Naive thymus-derived CD8-positive, alpha-beta T cell (primary cell): ENCODE measurements at regions not wholly inside any gene's neighbourhood (a gene's known extent, or its start where the extent isn't known, plus 50 kb on each side); places are given as distances from the start of the nearest gene placed in this dataset.

Source experiments
- ATAC-seq, 2 donors: fragments of 150-1000 bp; cut with Tn5 transposase in 1 of 2; sonication (Bioruptor Pico), chemical (Tn5 transposase) in 1 of 2; 1 replicate in 1 of 2; 2 replicates in 1 of 2; pipeline ENCODE4 v1.10.0; 2021; ENCODE audit warnings: mild to moderate bottlenecking in 2 of 2, moderate library complexity in 2 of 2
- POLR2A ChIA-PET: fragments of 350-600 bp; sonication (Branson Sonifier 250); formaldehyde crosslinking; loops from one replicate; lab custom pipeline; 2021; ENCODE audit warnings: antibody characterized with exemption; lab: Charles Lee
- DNase-seq, 10 donors: peaks; one replicate each; pipeline versions ENCODE4 v3.0.0 to v3.0.0-alpha.2; 2020 to 2022
- H3K27ac Mint-ChIP-seq, 10 donors: one replicate each; pipeline ENCODE4 v1.8.0; 2020 to 2022; ENCODE audit warnings: mild to moderate bottlenecking in 10 of 10, mixed read lengths in 10 of 10, moderate library complexity in 4 of 10, inconsistent platforms in 1 of 10
- H3K27me3 Mint-ChIP-seq, 5 donors: one replicate each; pipeline ENCODE4 v1.8.0; 2021 to 2022; ENCODE audit warnings: mixed read lengths in 5 of 5
- H3K36me3 Mint-ChIP-seq, 3 donors: one replicate each; pipeline ENCODE4 v1.8.0; 2020 to 2022; ENCODE audit warnings: mixed read lengths in 3 of 3, mild to moderate bottlenecking in 2 of 3, inconsistent platforms in 1 of 3
- H3K4me1 Mint-ChIP-seq, 4 donors: one replicate each; pipeline ENCODE4 v1.8.0; 2021 to 2022; ENCODE audit warnings: mixed read lengths in 4 of 4
- H3K4me3 Mint-ChIP-seq, 10 donors: one replicate each; pipeline ENCODE4 v1.8.0; 2020 to 2022; ENCODE audit warnings: mild to moderate bottlenecking in 10 of 10, mixed read lengths in 10 of 10, moderate library complexity in 6 of 10, inconsistent platforms in 1 of 10
- H3K9me3 Mint-ChIP-seq, 9 donors: one replicate each; pipeline ENCODE4 v1.8.0; 2020 to 2022; ENCODE audit warnings: mixed read lengths in 9 of 9, mild to moderate bottlenecking in 3 of 9, inconsistent platforms in 1 of 9, moderate library complexity in 1 of 9

DNA sequence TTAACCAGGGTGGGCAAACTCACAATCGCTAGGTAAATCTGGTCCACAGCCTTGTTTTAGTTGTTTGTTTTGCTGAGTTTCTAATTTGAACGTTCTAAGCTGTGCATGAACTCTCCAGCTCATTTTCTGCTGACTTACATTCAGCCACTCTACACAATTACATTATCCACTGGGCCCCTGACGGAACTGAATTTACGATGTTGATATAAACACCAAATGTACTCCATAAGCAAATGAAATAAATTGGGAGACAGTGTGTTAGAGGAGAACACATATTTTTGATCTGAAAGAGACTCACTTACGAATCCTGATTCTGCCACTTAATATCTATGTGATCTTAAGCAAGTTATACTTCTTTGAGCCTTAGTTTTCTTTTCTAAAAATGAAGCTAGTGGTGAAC, 393.4 kb downstream of the ZNF608 start:
- DNase-seq (no peak), ATAC-seq (no peak)
- Mint-ChIP-seq H3K4me1 (peaks cover 0 to 6% (median 0%) of the 10 kb centered on the region in 4 donors), H3K27ac (no peak overlapping the region), H3K9me3 (peaks cover 0 to 21% (median 0%) of the 10 kb centered on the region in 9 donors), H3K27me3 (peaks cover 0 to 11% (median 6%) of the 10 kb centered on the region in 5 donors), H3K36me3 (no peaks in the 10 kb centered on the region), H3K4me3 (no peak overlapping the region)
- POLR2A ChIA-PET: no interaction called here

DNA sequence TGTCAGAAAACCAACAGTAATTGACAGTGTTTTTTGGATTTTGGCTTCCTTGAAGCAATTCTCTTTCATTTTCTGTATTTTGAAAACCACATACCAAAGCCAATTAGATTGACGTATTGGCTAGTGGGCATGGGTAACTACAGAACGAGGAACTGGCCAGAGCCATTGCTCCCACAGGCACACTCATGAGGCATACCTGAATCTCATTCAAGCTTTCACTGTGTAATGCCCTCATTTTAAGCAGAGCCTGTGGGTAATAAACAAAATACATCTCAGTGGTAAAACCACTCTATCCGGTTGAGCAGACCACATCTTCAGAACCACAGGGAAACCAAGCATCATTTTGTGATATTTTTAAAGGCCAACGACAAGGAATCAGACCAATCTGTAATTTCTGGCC, 394.1 kb downstream of the ZNF608 start:
- no peak overlapping the region for H3K4me3 Mint-ChIP-seq
- H3K36me3 Mint-ChIP-seq: no peaks in the 10 kb centered on the region
- peaks cover 0 to 6% (median 0%) of the 10 kb centered on the region in 4 donors for H3K4me1 Mint-ChIP-seq
- ATAC-seq: no peak
- POLR2A ChIA-PET: no interaction called here
- H3K27ac Mint-ChIP-seq: no peak overlapping the region
- no peak for DNase-seq
- H3K9me3 Mint-ChIP-seq: peaks cover 0 to 16% (median 0%) of the 10 kb centered on the region in 9 donors
- H3K27me3 Mint-ChIP-seq: peaks cover 0 to 10% (median 3%) of the 10 kb centered on the region in 5 donors

DNA sequence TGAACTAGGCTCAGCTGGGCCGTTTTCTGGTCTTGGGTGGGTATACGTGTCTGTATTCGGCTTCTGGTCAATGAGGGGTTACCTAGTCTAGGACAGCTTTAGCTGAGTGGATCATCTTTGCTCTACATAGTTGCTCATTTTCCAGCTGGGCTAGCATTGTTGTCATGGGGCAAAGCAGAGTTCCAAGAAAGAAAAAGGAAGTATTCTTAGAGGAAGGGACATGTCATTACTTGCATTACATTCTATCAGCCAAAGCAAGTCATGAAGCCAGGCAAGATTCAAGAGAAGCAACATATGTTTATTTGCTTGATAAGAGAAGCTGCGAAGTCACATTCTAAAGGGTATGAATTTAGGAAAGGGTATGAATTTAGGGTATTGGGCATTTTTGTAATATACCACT, 396.5 kb downstream of the ZNF608 start:
- H3K27me3 Mint-ChIP-seq: peaks cover 0 to 3% (median 0%) of the 10 kb centered on the region in 5 donors
- H3K36me3 Mint-ChIP-seq: no peaks in the 10 kb centered on the region
- no peak overlapping the region for H3K27ac Mint-ChIP-seq
- DNase-seq (no peak), ATAC-seq (no peak)
- H3K9me3 Mint-ChIP-seq: peaks cover 0 to 7% (median 0%) of the 10 kb centered on the region in 9 donors
- peaks cover 0 to 4% (median 0%) of the 10 kb centered on the region in 4 donors for H3K4me1 Mint-ChIP-seq
- no peak overlapping the region for H3K4me3 Mint-ChIP-seq
- POLR2A ChIA-PET: no interaction called here

- H3K9me3 Mint-ChIP-seq: peaks cover 0 to 2% (median 0%) of the 10 kb centered on the region in 9 donors
- H3K27ac Mint-ChIP-seq: no peak overlapping the region
- DNase-seq (no peak), ATAC-seq (no peak)
- POLR2A ChIA-PET: no interaction called here
- H3K36me3 Mint-ChIP-seq: no peaks in the 10 kb centered on the region
- H3K4me1 Mint-ChIP-seq: no peaks in the 10 kb centered on the region
- peaks cover 0 to 5% (median 0%) of the 10 kb centered on the region in 5 donors for H3K27me3 Mint-ChIP-seq
- H3K4me3 Mint-ChIP-seq: no peak overlapping the region
Observed at GRCh38 chr5:124343451-124343867, 403.0 kb downstream of the ZNF608 start.

- Mint-ChIP-seq H3K36me3 (no peaks in the 10 kb centered on the region), H3K4me3 (no peak overlapping the region), H3K4me1 (no peaks in the 10 kb centered on the region), H3K27ac (no peak overlapping the region), H3K9me3 (peaks cover 0 to 6% (median 0%) of the 10 kb centered on the region in 9 donors), H3K27me3 (peaks cover 0 to 10% (median 0%) of the 10 kb centered on the region in 5 donors)
- POLR2A ChIA-PET: no interaction called here
- ATAC-seq: no peak
- DNase-seq: no peak
Observed at GRCh38 chr5:124342986-124343385, 403.5 kb downstream of the ZNF608 start.

DNA sequence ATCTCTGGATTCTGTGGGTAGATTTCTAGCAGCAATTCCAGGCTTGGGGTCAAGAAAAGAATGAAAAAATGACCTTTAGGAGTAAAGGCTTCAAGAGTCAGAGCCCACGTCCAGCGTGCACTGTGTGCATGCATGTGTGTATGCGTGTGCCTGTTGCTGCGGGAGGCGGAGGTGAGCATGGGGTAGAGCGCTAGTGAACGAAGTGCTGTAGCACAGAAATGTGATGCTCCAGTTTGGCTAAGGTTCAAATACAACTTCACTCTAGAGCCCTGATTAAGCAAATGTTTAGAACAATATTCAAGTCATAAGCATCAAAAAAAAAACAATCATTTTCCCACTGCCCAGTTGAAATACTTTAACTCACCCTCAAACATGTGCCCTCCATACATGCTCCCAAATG, 403.9 kb downstream of the ZNF608 start:
- POLR2A ChIA-PET: no interaction called here

DNA sequence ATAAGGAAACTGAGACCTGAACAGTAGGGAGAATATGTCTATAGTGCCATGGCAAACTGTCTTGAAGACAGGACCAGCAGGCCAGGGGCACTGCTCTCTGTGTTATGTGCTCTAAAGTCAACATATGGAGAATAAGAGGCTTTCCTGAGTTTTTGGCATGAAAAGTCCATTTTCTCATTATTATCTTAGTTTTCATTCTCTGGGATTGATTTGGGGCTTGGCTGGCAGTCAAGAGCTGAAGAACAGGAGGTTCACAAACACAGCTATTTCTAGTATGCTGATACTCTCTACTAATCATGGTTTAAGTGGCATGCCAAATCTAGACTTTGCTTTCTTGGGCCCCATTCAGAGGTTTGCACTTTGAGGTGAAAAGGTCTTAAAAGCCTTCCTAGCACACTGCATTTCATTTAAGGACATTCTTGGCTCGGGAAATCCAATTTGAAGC, 404.4 kb downstream of the ZNF608 start:
- ATAC-seq (no peak), DNase-seq (no peak)
- Mint-ChIP-seq H3K36me3 (no peaks in the 10 kb centered on the region), H3K4me1 (no peaks in the 10 kb centered on the region), H3K27ac (no peak overlapping the region), H3K27me3 (peaks cover 0 to 12% (median 0%) of the 10 kb centered on the region in 5 donors), H3K4me3 (no peak overlapping the region), H3K9me3 (peaks cover 0 to 11% (median 0%) of the 10 kb centered on the region in 9 donors)
- POLR2A ChIA-PET: no interaction called here

More for the DNA sequence above, 403.9 kb downstream of the ZNF608 start:
- no peaks in the 10 kb centered on the region for H3K36me3 Mint-ChIP-seq
- H3K27ac Mint-ChIP-seq: no peak overlapping the region
- DNase-seq (no peak), ATAC-seq (no peak)
- peaks cover 0 to 6% (median 0%) of the 10 kb centered on the region in 9 donors for H3K9me3 Mint-ChIP-seq
- no peaks in the 10 kb centered on the region for H3K4me1 Mint-ChIP-seq
- H3K4me3 Mint-ChIP-seq: no peak overlapping the region
- peaks cover 0 to 12% (median 0%) of the 10 kb centered on the region in 5 donors for H3K27me3 Mint-ChIP-seq

- no peak for ATAC-seq
- Mint-ChIP-seq H3K27me3 (peaks cover 0 to 12% (median 0%) of the 10 kb centered on the region in 5 donors), H3K36me3 (no peaks in the 10 kb centered on the region), H3K27ac (no peak overlapping the region), H3K4me3 (no peak overlapping the region), H3K4me1 (no peaks in the 10 kb centered on the region), H3K9me3 (peaks cover 0 to 11% (median 0%) of the 10 kb centered on the region in 9 donors)
- no peak for DNase-seq
- POLR2A ChIA-PET: interaction anchor here (0.6 kb wide), 1 partner anchor 741 kb away, joined by 3 read pairs; no protein-coding TSS in a partner anchor
Observed at GRCh38 chr5:124341066-124341858, 405.2 kb downstream of the ZNF608 start.

GRCh38 chr5:124337996-124338395, 408.4 kb downstream of the ZNF608 start:
- Mint-ChIP-seq H3K27ac (no peak overlapping the region), H3K4me3 (no peak overlapping the region), H3K9me3 (peaks cover 0 to 11% (median 0%) of the 10 kb centered on the region in 9 donors), H3K4me1 (no peaks in the 10 kb centered on the region), H3K27me3 (peaks cover 0 to 12% (median 0%) of the 10 kb centered on the region in 5 donors), H3K36me3 (no peaks in the 10 kb centered on the region)
- DNase-seq: no peak
- ATAC-seq: no peak
- POLR2A ChIA-PET: no interaction called here

DNA sequence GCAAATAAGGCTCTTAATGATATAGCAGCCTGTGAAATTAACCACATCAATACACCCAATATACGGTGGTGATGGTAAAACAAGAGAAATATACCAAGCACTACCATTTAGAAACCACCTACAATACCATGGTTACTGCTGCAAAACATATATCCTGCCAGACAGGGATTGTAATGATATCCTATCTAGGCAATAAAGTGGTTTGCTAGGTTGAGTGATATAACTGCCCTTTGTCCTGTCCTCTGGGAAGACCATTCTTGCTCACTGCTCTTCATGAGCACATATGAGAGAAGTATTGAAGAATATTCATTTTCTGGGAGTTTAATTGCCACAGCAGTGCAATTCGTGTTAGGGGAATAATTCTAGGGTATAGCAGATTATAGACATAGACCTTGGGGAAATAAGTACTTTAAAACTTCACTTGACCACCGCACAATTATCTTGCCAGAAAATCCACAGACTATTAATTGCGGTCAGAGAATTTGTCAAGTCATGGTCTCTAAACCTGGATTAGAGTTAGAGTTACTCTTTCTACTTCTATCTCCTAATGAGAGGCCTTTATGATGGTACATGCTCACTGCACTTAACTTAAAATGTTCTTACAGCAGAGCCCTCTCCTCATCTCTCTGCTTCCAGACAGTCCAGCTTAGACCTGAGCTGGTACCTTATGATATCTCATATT, 413.0 kb downstream of the ZNF608 start:
- ATAC-seq (no peak), DNase-seq (no peak)
- Mint-ChIP-seq H3K27me3 (peaks cover 2 to 15% (median 3%) of the 10 kb centered on the region in 5 donors), H3K4me3 (no peak overlapping the region), H3K4me1 (peaks cover 0 to 9% (median 2%) of the 10 kb centered on the region in 4 donors), H3K27ac (no peak overlapping the region), H3K9me3 (peaks cover 0 to 13% (median 0%) of the 10 kb centered on the region in 9 donors), H3K36me3 (peaks cover 0 to 4% (median 0%) of the 10 kb centered on the region in 3 donors)
- POLR2A ChIA-PET: no interaction called here

DNA sequence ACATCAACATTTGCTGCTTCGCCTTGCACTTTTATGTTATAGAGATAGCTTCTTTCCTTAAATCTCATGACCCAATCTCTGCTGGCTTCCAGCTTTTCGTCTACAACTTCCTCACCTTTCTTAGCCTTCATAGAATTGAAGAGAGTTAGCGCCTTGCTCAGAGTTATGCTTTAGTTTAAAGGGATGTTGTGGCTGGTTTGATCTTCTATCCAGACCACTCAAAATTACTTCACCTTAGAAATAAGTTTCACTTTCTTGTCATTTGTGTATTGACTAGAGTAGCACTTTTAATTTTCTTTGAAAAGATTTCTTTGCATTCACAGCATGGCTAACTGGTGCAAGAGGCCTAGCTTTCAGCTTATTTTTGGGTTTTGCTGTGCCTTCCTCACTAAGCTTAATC, 414.2 kb downstream of the ZNF608 start:
- peaks cover 2 to 12% (median 3%) of the 10 kb centered on the region in 5 donors for H3K27me3 Mint-ChIP-seq
- H3K36me3 Mint-ChIP-seq: peaks cover 0 to 4% (median 0%) of the 10 kb centered on the region in 3 donors
- POLR2A ChIA-PET: no interaction called here
- H3K4me1 Mint-ChIP-seq: peaks cover 0 to 9% (median 2%) of the 10 kb centered on the region in 4 donors
- H3K27ac Mint-ChIP-seq: peak overlapping the region in 1 of 10 donors; percentile 33
- peaks cover 0 to 7% (median 0%) of the 10 kb centered on the region in 9 donors for H3K9me3 Mint-ChIP-seq
- no peak overlapping the region for H3K4me3 Mint-ChIP-seq
- no peak for ATAC-seq
- DNase-seq: no peak

- H3K36me3 Mint-ChIP-seq: peaks cover 0 to 4% (median 0%) of the 10 kb centered on the region in 3 donors
- DNase-seq: no peak
- peaks cover 2 to 9% (median 3%) of the 10 kb centered on the region in 5 donors for H3K27me3 Mint-ChIP-seq
- no peak for ATAC-seq
- H3K4me1 Mint-ChIP-seq: peaks cover 0 to 9% (median 2%) of the 10 kb centered on the region in 4 donors
- H3K27ac Mint-ChIP-seq: no peak overlapping the region
- POLR2A ChIA-PET: no interaction called here
- no peak overlapping the region for H3K4me3 Mint-ChIP-seq
- H3K9me3 Mint-ChIP-seq: peaks cover 0 to 4% (median 0%) of the 10 kb centered on the region in 9 donors
Observed at GRCh38 chr5:124330595-124331220, 415.7 kb downstream of the ZNF608 start.
